HUES6 (cell line): ENCODE measurements at regions not wholly inside any gene's neighbourhood (a gene's known extent, or its start where the extent isn't known, plus 50 kb on each side); places are given as distances from the start of the nearest gene placed in this dataset.
"Not testable (repeated sequence)": the region's sequence is repeated elsewhere in the genome, so short reads cannot be mapped to it uniquely, and the experiment has no call there.

Experiments used
- H3K27ac ChIP-seq: 2 replicates; pipeline ENCODE4 v1.7.0; 2013; ENCODE audit warnings: low read depth, mild to moderate bottlenecking, low read length, inconsistent platforms
- H3K27me3 ChIP-seq: 2 replicates; pipeline ENCODE4 v1.6.1; 2013; ENCODE audit warnings: low read length; ENCODE audit not compliant: control insufficient read depth, insufficient read depth
- H3K36me3 ChIP-seq: 2 replicates; pipeline ENCODE4 v1.6.1; 2013; ENCODE audit warnings: low read length; ENCODE audit not compliant: control insufficient read depth, insufficient read depth
- H3K4me1 ChIP-seq: 2 replicates; pipeline ENCODE4 v1.6.1; 2013; ENCODE audit warnings: low read length; ENCODE audit not compliant: control insufficient read depth, insufficient read depth
- H3K4me3 ChIP-seq: 2 replicates; pipeline ENCODE4 v1.5.1; 2013; ENCODE audit warnings: low read depth, low read length
- H3K9ac ChIP-seq: one replicate; pipeline ENCODE4 v1.6.1; 2013; ENCODE audit warnings: mild to moderate bottlenecking, low read length
- H3K9me3 ChIP-seq: 2 replicates; pipeline ENCODE4 v1.6.1; 2013; ENCODE audit warnings: low read depth, low read length; ENCODE audit not compliant: control insufficient read depth, insufficient read depth

- Histone ChIP-seq H3K27ac (no peak overlapping the region), H3K4me1 (no peaks in the 10 kb centered on the region), H3K36me3 (no peaks in the 10 kb centered on the region), H3K9ac (no peak overlapping the region), H3K9me3 (no peaks in the 10 kb centered on the region), H3K27me3 (no peaks in the 10 kb centered on the region), H3K4me3 (no peak overlapping the region)
Measured at GRCh38 chr7:142451296-142451695, 193.4 kb upstream of the PRSS58 start.

GRCh38 chr7:142450695-142451094 lies 192.8 kb upstream of the PRSS58 start:
- H3K36me3 ChIP-seq, result no peaks in the 10 kb centered on the region
- no peaks in the 10 kb centered on the region for H3K4me1 ChIP-seq
- H3K27ac ChIP-seq, result no peak overlapping the region
- H3K27me3 ChIP-seq, result no peaks in the 10 kb centered on the region
- no peaks in the 10 kb centered on the region for H3K9me3 ChIP-seq
- no peak overlapping the region for H3K4me3 ChIP-seq
- no peak overlapping the region for H3K9ac ChIP-seq

- no peaks in the 10 kb centered on the region for H3K36me3 ChIP-seq
- H3K9ac ChIP-seq, result no peak overlapping the region
- H3K4me1 ChIP-seq, result peaks cover 2% of the 10 kb centered on the region
- no peak overlapping the region for H3K27ac ChIP-seq
- no peak overlapping the region for H3K4me3 ChIP-seq
- H3K9me3 ChIP-seq, result no peaks in the 10 kb centered on the region
- no peaks in the 10 kb centered on the region for H3K27me3 ChIP-seq
Measured at GRCh38 chr7:142450206-142450605, 192.3 kb upstream of the PRSS58 start.

GRCh38 chr7:142448857-142449256 lies 191.0 kb upstream of the PRSS58 start:
- not testable (repeated sequence) for H3K9me3 ChIP-seq, H3K27ac ChIP-seq, H3K27me3 ChIP-seq, H3K36me3 ChIP-seq, H3K4me3 ChIP-seq, H3K9ac ChIP-seq, H3K4me1 ChIP-seq

GRCh38 chr7:142447762-142448161 lies 189.9 kb upstream of the PRSS58 start:
- H3K36me3 ChIP-seq, result no peaks in the 10 kb centered on the region
- H3K9me3 ChIP-seq, result no peaks in the 10 kb centered on the region
- no peak overlapping the region for H3K27ac ChIP-seq
- peaks cover 7% of the 10 kb centered on the region for H3K4me1 ChIP-seq
- H3K4me3 ChIP-seq, result no peak overlapping the region
- no peak overlapping the region for H3K9ac ChIP-seq
- no peaks in the 10 kb centered on the region for H3K27me3 ChIP-seq

GRCh38 chr7:142445019-142445686 lies 187.3 kb upstream of the PRSS58 start:
- H3K27ac ChIP-seq, result no peak overlapping the region
- peaks cover 24% of the 10 kb centered on the region for H3K4me1 ChIP-seq
- no peak overlapping the region for H3K9ac ChIP-seq
- H3K27me3 ChIP-seq, result no peaks in the 10 kb centered on the region
- no peak overlapping the region for H3K4me3 ChIP-seq
- no peaks in the 10 kb centered on the region for H3K36me3 ChIP-seq
- H3K9me3 ChIP-seq, result no peaks in the 10 kb centered on the region

- Histone ChIP-seq H3K36me3 (no peaks in the 10 kb centered on the region), H3K4me1 (peaks cover 30% of the 10 kb centered on the region), H3K9me3 (no peaks in the 10 kb centered on the region), H3K27ac (no peak overlapping the region), H3K4me3 (no peak overlapping the region), H3K27me3 (no peaks in the 10 kb centered on the region), H3K9ac (no peak overlapping the region)
Measured at GRCh38 chr7:142443216-142444010, 185.6 kb upstream of the PRSS58 start.

GRCh38 chr7:142442396-142442795 lies 184.5 kb upstream of the PRSS58 start:
- H3K27me3 ChIP-seq, result no peaks in the 10 kb centered on the region
- H3K4me1 ChIP-seq, result peaks cover 30% of the 10 kb centered on the region
- H3K4me3 ChIP-seq, result no peak overlapping the region
- no peaks in the 10 kb centered on the region for H3K9me3 ChIP-seq
- H3K27ac ChIP-seq, result no peak overlapping the region
- H3K9ac ChIP-seq, result no peak overlapping the region
- no peaks in the 10 kb centered on the region for H3K36me3 ChIP-seq

- H3K4me1 ChIP-seq, result peaks cover 30% of the 10 kb centered on the region
Measured at GRCh38 chr7:142440906-142441411, 183.1 kb upstream of the PRSS58 start.

GRCh38 chr7:142440219-142440905 lies 182.5 kb upstream of the PRSS58 start:
- H3K36me3 ChIP-seq, result no peaks in the 10 kb centered on the region
- H3K9ac ChIP-seq, result peak overlapping the region; percentile 35
- peak overlapping the region; percentile 50; the same call in 1 of the 2 replicates for H3K27ac ChIP-seq
- no peak overlapping the region; the same call in 1 of the 2 replicates for H3K4me3 ChIP-seq
- H3K4me1 ChIP-seq, result peaks cover 29% of the 10 kb centered on the region
- H3K27me3 ChIP-seq, result no peaks in the 10 kb centered on the region
- no peaks in the 10 kb centered on the region for H3K9me3 ChIP-seq

More at GRCh38 chr7:142440906-142441411, 183.1 kb upstream of the PRSS58 start:
- Histone ChIP-seq H3K4me3 (no peak overlapping the region; the same call in 1 of the 2 replicates), H3K27ac (no peak overlapping the region), H3K27me3 (no peaks in the 10 kb centered on the region), H3K9ac (peak overlapping the region; percentile 12), H3K36me3 (no peaks in the 10 kb centered on the region), H3K9me3 (no peaks in the 10 kb centered on the region)

GRCh38 chr7:142439739-142440138 lies 181.9 kb upstream of the PRSS58 start:
- no peaks in the 10 kb centered on the region for H3K36me3 ChIP-seq
- H3K9ac ChIP-seq, result no peak overlapping the region
- H3K4me3 ChIP-seq, result no peak overlapping the region
- peak overlapping the region; percentile 50; the same call in 1 of the 2 replicates for H3K27ac ChIP-seq
- no peaks in the 10 kb centered on the region for H3K9me3 ChIP-seq
- no peaks in the 10 kb centered on the region for H3K27me3 ChIP-seq
- peaks cover 26% of the 10 kb centered on the region for H3K4me1 ChIP-seq
